Hepatocyte (in vitro differentiated cells): ENCODE measurements at regions not wholly inside any gene's neighbourhood (a gene's known extent, or its start where the extent isn't known, plus 50 kb on each side); places are given as distances from the start of the nearest gene placed in this dataset.

Source experiments
- DNase-seq: peaks from one replicate; pipeline ENCODE4 v3.0.0-alpha.2; 2016; ENCODE audit warnings: low spot score
- H2AFZ ChIP-seq: fragments of 200-600 bp; sonication (generic); 2 replicates; pipeline ENCODE4 v1.6.0; 2016; ENCODE audit warnings: antibody characterized with exemption, mild to moderate bottlenecking
- H3K27ac ChIP-seq: fragments of 200-600 bp; sonication (generic); 2 replicates; pipeline ENCODE4 v1.5.1; 2016; ENCODE audit warnings: mild to moderate bottlenecking
- H3K27me3 ChIP-seq: fragments of 200-600 bp; sonication (generic); 2 replicates; pipeline ENCODE4 v1.6.1; 2016
- H3K36me3 ChIP-seq: fragments of 200-600 bp; sonication (generic); replicated peaks from 2 replicates; pipeline ENCODE4 v1.5.1; 2016; ENCODE audit warnings: low read depth; ENCODE audit not compliant: insufficient read depth
- H3K4me1 ChIP-seq: fragments of 200-600 bp; sonication (generic); 2 replicates; pipeline ENCODE4 v1.5.1; 2016; ENCODE audit warnings: mild to moderate bottlenecking, moderate library complexity; ENCODE audit not compliant: insufficient read depth
- H3K4me2 ChIP-seq: fragments of 200-600 bp; sonication (generic); 2 replicates; pipeline ENCODE4 v1.6.0; 2016
- H3K4me3 ChIP-seq: fragments of 200-600 bp; sonication (generic); 2 replicates; pipeline ENCODE4 v1.5.1; 2016; ENCODE audit warnings: mild to moderate bottlenecking
- H3K79me2 ChIP-seq: fragments of 200-600 bp; sonication (generic); 2 replicates; pipeline ENCODE4 v1.6.0; 2017; ENCODE audit warnings: mild to moderate bottlenecking
- H3K9me2 ChIP-seq: fragments of 200-600 bp; sonication (generic); replicated peaks from 2 replicates; pipeline ENCODE4 v1.6.0; 2017; ENCODE audit warnings: mild to moderate bottlenecking; ENCODE audit not compliant: insufficient read depth
- H3K9me3 ChIP-seq: fragments of 200-600 bp; sonication (generic); 2 replicates; pipeline ENCODE4 v1.5.1; 2016; ENCODE audit warnings: low read depth, mild to moderate bottlenecking
- H4K20me1 ChIP-seq: fragments of 200-600 bp; sonication (generic); 2 replicates; pipeline ENCODE4 v1.6.0; 2016; ENCODE audit warnings: mild to moderate bottlenecking; ENCODE audit not compliant: insufficient read depth, poor library complexity, severe bottlenecking
- CTCF ChIP-seq: fragments of 200-600 bp; sonication (generic); IDR thresholded peaks from 2 replicates; pipeline ENCODE4 v1.5.1; 2016; ENCODE audit warnings: antibody characterized with exemption, mild to moderate bottlenecking; ENCODE audit not compliant: poor library complexity
- EZH2 ChIP-seq: fragments of 200-600 bp; sonication (generic); IDR thresholded peaks from 2 replicates; pipeline ENCODE4 v1.6.1; 2016; ENCODE audit warnings: antibody characterized with exemption, mild to moderate bottlenecking, borderline replicate concordance
- EZH2phosphoT487 ChIP-seq: fragments of 200-600 bp; sonication (generic); IDR thresholded peaks from one replicate; pipeline ENCODE4 v1.6.1; 2018; ENCODE audit warnings: antibody characterized with exemption, mild to moderate bottlenecking, low read depth, moderate library complexity; ENCODE audit not compliant: unreplicated experiment, severe bottlenecking
- WGBS: methylation state at CpG from one replicate; pipeline ENCODE4 v1.1.6; 2016; ENCODE audit warnings: low lambda C conversion rate; ENCODE audit errors: missing lambda C conversion rate; 5-methylcytosine and 5-hydroxymethylcytosine counted together

- H3K27me3 ChIP-seq: no peaks in the 10 kb centered on the region
- no peak overlapping the region for H3K4me3 ChIP-seq
- TF ChIP-seq EZH2phosphoT487 (no peak), CTCF (peak; percentile 4), EZH2 (no peak)
- no peaks in the 10 kb centered on the region for H3K9me3 ChIP-seq
- no peaks in the 10 kb centered on the region for H3K4me1 ChIP-seq
- H3K27ac ChIP-seq: no peak overlapping the region
- DNase-seq: no peak
- 88% methylated on average over 2 of the region's 2 CpGs for WGBS
- no peaks in the 10 kb centered on the region for H3K9me2 ChIP-seq
- no peak overlapping the region for H3K4me2 ChIP-seq
- H3K36me3 ChIP-seq: no peaks in the 10 kb centered on the region
- no peak overlapping the region for H2AFZ ChIP-seq
- no peaks in the 10 kb centered on the region for H4K20me1 ChIP-seq
- H3K79me2 ChIP-seq: no peaks in the 10 kb centered on the region
These were observed 348.0 kb upstream of the CDH18 start for GRCh38 chr5:20335978-20336377.

GRCh38 chr5:20331826-20332225 is 343.8 kb upstream of the CDH18 start:
- Histone ChIP-seq H3K36me3 (no peaks in the 10 kb centered on the region), H3K79me2 (no peaks in the 10 kb centered on the region), H3K4me1 (no peaks in the 10 kb centered on the region), H3K27me3 (no peaks in the 10 kb centered on the region), H4K20me1 (no peaks in the 10 kb centered on the region), H2AFZ (no peak overlapping the region), H3K9me2 (no peaks in the 10 kb centered on the region), H3K4me3 (no peak overlapping the region), H3K4me2 (no peak overlapping the region), H3K9me3 (no peaks in the 10 kb centered on the region), H3K27ac (no peak overlapping the region)
- TF ChIP-seq CTCF (no peak), EZH2 (no peak), EZH2phosphoT487 (no peak)
- no peak for DNase-seq
- WGBS: 85% methylated on average over 1 of the region's 1 CpG

GRCh38 chr5:20323323-20323722 is 335.3 kb upstream of the CDH18 start:
- TF ChIP-seq CTCF (no peak), EZH2 (no peak), EZH2phosphoT487 (no peak)
- Histone ChIP-seq H3K36me3 (no peaks in the 10 kb centered on the region), H3K27ac (no peak overlapping the region), H3K27me3 (no peaks in the 10 kb centered on the region), H4K20me1 (no peaks in the 10 kb centered on the region), H3K4me3 (no peak overlapping the region), H2AFZ (no peak overlapping the region), H3K9me2 (no peaks in the 10 kb centered on the region), H3K4me2 (no peak overlapping the region), H3K4me1 (no peaks in the 10 kb centered on the region), H3K79me2 (no peaks in the 10 kb centered on the region), H3K9me3 (no peaks in the 10 kb centered on the region)
- DNase-seq: no peak

GRCh38 chr5:20307391-20307790 is 319.4 kb upstream of the CDH18 start:
- no peaks in the 10 kb centered on the region for H3K27me3 ChIP-seq
- no peak overlapping the region for H3K4me3 ChIP-seq
- H3K36me3 ChIP-seq: no peaks in the 10 kb centered on the region
- no peaks in the 10 kb centered on the region for H4K20me1 ChIP-seq
- H3K9me3 ChIP-seq: no peaks in the 10 kb centered on the region
- no peaks in the 10 kb centered on the region for H3K4me1 ChIP-seq
- no peak overlapping the region for H2AFZ ChIP-seq
- DNase-seq: no peak
- no peaks in the 10 kb centered on the region for H3K79me2 ChIP-seq
- no peak overlapping the region for H3K27ac ChIP-seq
- TF ChIP-seq CTCF: no peak
- no peak for TF ChIP-seq EZH2
- TF ChIP-seq EZH2phosphoT487: no peak
- H3K9me2 ChIP-seq: no peaks in the 10 kb centered on the region
- H3K4me2 ChIP-seq: no peak overlapping the region
